H1 (cell line): ENCODE measurements at regions not wholly inside any gene's neighbourhood (a gene's known extent, or its start where the extent isn't known, plus 50 kb on each side); places are given as distances from the start of the nearest gene placed in this dataset.

Experiments
- CTCF ChIA-PET: fragments of 300-600 bp; sonication (Branson Sonifier 250); formaldehyde crosslinking; loops from one replicate; lab custom pipeline; 2021; ENCODE audit not compliant: partially characterized antibody; lab: Charles Lee
- POLR2A ChIA-PET: fragments of 300-600 bp; sonication (Branson Sonifier 250); formaldehyde crosslinking; loops from one replicate; lab custom pipeline; 2021; ENCODE audit warnings: inconsistent platforms; ENCODE audit not compliant: partially characterized antibody; lab: Charles Lee
- DNase-seq, 2 experiments: peaks; one replicate each; pipeline versions ENCODE4 v3.0.0 to v3.0.0-alpha.2; 2010 to 2022; ENCODE audit warnings: low spot score in 2 of 2, low read depth in 1 of 2, mixed read lengths in 1 of 2
- FAIRE-seq: peaks from 2 replicates; lab custom pipeline; 2011; peaks lifted over from hg19 to GRCh38; lab: Jason Lieb, UNC
- H2AFZ ChIP-seq: 2 replicates; pipeline ENCODE4 v1.8.1; 2012; ENCODE audit warnings: low read length, inconsistent platforms
- H2AK5ac ChIP-seq: 2 replicates; pipeline ENCODE4 v1.6.1; 2013; ENCODE audit warnings: low read depth, low read length
- H2BK120ac ChIP-seq: replicated peaks from 2 replicates; pipeline ENCODE3; 2013; ENCODE audit warnings: low read depth, low read length, inconsistent platforms
- H2BK12ac ChIP-seq: 2 replicates; pipeline ENCODE4 v1.6.1; 2013; ENCODE audit warnings: low read depth, low read length
- H2BK15ac ChIP-seq: 2 replicates; pipeline ENCODE4 v1.6.1; 2013; ENCODE audit warnings: low read length
- H2BK20ac ChIP-seq: 2 replicates; pipeline ENCODE4 v1.6.1; 2013; ENCODE audit warnings: low read length
- H2BK5ac ChIP-seq: 2 replicates; pipeline ENCODE4 v1.6.1; 2013; ENCODE audit warnings: low read depth, low read length
- H3K14ac ChIP-seq: 2 replicates; pipeline ENCODE4 v1.6.1; 2013; ENCODE audit warnings: inconsistent platforms; ENCODE audit not compliant: insufficient read length
- H3K18ac ChIP-seq: 2 replicates; pipeline ENCODE4 v1.6.1; 2013; ENCODE audit warnings: low read length; ENCODE audit errors: extremely low read depth
- H3K23ac ChIP-seq: 2 replicates; pipeline ENCODE4 v1.6.1; 2013; ENCODE audit warnings: inconsistent platforms; ENCODE audit not compliant: insufficient read length
- H3K23me2 ChIP-seq: 2 replicates; pipeline ENCODE4 v1.6.1; 2013; ENCODE audit warnings: low read depth, low read length
- H3K27ac ChIP-seq: 2 replicates; pipeline ENCODE4 v1.6.1; 2011; ENCODE audit warnings: low read depth, low read length, inconsistent platforms
- H3K27me3 ChIP-seq, 4 experiments: replicated peaks in 1 of 4; 1 replicate in 1 of 4; 2 replicates in 3 of 4; pipeline versions ENCODE4 v1.6.1 to v1.8.1; 2011 to 2013; ENCODE audit warnings: low read length in 3 of 4, mild to moderate bottlenecking in 3 of 4, inconsistent platforms in 2 of 4, mixed read lengths in 2 of 4, moderate library complexity in 1 of 4; ENCODE audit not compliant: control insufficient read depth in 3 of 4, insufficient read depth in 3 of 4; ENCODE audit errors: extremely low read depth in 1 of 4
- H3K36me3 ChIP-seq, 4 experiments: 2 replicates each; pipeline versions ENCODE4 v1.6.1 to v1.8.1; 2011 to 2013; ENCODE audit warnings: mild to moderate bottlenecking in 4 of 4, low read length in 3 of 4, moderate library complexity in 2 of 4, control low read depth in 1 of 4, inconsistent platforms in 1 of 4; ENCODE audit not compliant: insufficient read depth in 4 of 4, control insufficient read depth in 2 of 4
- H3K4ac ChIP-seq: replicated peaks from 2 replicates; pipeline ENCODE3; 2013; ENCODE audit warnings: low read length, low read depth, mixed read lengths, inconsistent platforms; ENCODE audit not compliant: insufficient read length
- H3K4me1 ChIP-seq, 4 experiments: replicated peaks in 1 of 4; 1 replicate in 1 of 4; 2 replicates in 3 of 4; pipeline versions ENCODE4 v1.6.1 to v1.8.1; 2011 to 2013; ENCODE audit warnings: low read length in 3 of 4, inconsistent platforms in 2 of 4, mixed read lengths in 1 of 4; ENCODE audit not compliant: insufficient read depth in 4 of 4, control insufficient read depth in 3 of 4
- H3K4me2 ChIP-seq, 2 experiments: 2 replicates each; pipeline versions ENCODE4 v1.6.1 to v1.8.1; 2011 to 2013; ENCODE audit warnings: low read depth in 2 of 2, low read length in 2 of 2, control low read depth in 1 of 2, inconsistent platforms in 1 of 2, mild to moderate bottlenecking in 1 of 2; ENCODE audit not compliant: insufficient read depth in 1 of 2
- H3K4me3 ChIP-seq, 4 experiments: fragments of 200-600, 300-600 bp in 1 of 4; sonication (generic), shearing (Covaris generic), sonication (Bioruptor Twin) in 1 of 4; 2 replicates each; pipeline versions ENCODE4 v1.5.1 to v1.8.1; 2011 to 2016; ENCODE audit warnings: low read length in 4 of 4, low read depth in 3 of 4, control low read depth in 2 of 4, inconsistent platforms in 2 of 4, mild to moderate bottlenecking in 2 of 4, mixed read lengths in 1 of 4, moderate library complexity in 1 of 4; ENCODE audit not compliant: insufficient read depth in 2 of 4; ENCODE audit errors: extremely low read depth in 1 of 4
- H3K56ac ChIP-seq: replicated peaks from 2 replicates; pipeline ENCODE3; 2013; ENCODE audit warnings: low read depth, mild to moderate bottlenecking, mixed read lengths, low read length, inconsistent platforms; ENCODE audit not compliant: insufficient read length
- H3K79me1 ChIP-seq: 2 replicates; pipeline ENCODE4 v1.6.1; 2013; ENCODE audit warnings: low read depth, low read length, control low read depth
- H3K79me2 ChIP-seq, 2 experiments: 2 replicates each; pipeline versions ENCODE4 v1.6.1 to v1.8.1; 2012 to 2013; ENCODE audit warnings: low read length in 2 of 2, mild to moderate bottlenecking in 2 of 2, inconsistent platforms in 1 of 2; ENCODE audit not compliant: insufficient read depth in 2 of 2, control insufficient read depth in 1 of 2
- H3K9ac ChIP-seq, 4 experiments: replicated peaks in 1 of 4; 1 replicate in 1 of 4; 2 replicates in 3 of 4; pipeline versions ENCODE4 v1.6.1 to v1.8.1; 2011 to 2013; ENCODE audit warnings: low read depth in 3 of 4, low read length in 3 of 4, control low read depth in 2 of 4, mild to moderate bottlenecking in 2 of 4, moderate library complexity in 2 of 4, inconsistent platforms in 1 of 4; ENCODE audit errors: extremely low read depth in 1 of 4
- H3K9me3 ChIP-seq, 2 experiments: 2 replicates each; pipeline versions ENCODE4 v1.6.1 to v1.8.1; 2012 to 2013; ENCODE audit warnings: mild to moderate bottlenecking in 2 of 2, moderate library complexity in 2 of 2, control low read depth in 1 of 2, inconsistent platforms in 1 of 2, low read depth in 1 of 2, low read length in 1 of 2, mixed read lengths in 1 of 2; ENCODE audit not compliant: insufficient read depth in 2 of 2
- H4K20me1 ChIP-seq, 2 experiments: replicated peaks in 1 of 2; 2 replicates each; pipeline versions ENCODE3 to v1.8.1; 2011 to 2013; ENCODE audit warnings: inconsistent platforms in 2 of 2, low read length in 2 of 2, mild to moderate bottlenecking in 1 of 2; ENCODE audit not compliant: insufficient read depth in 2 of 2, control insufficient read depth in 1 of 2
- H4K5ac ChIP-seq: 2 replicates; pipeline ENCODE4 v1.6.1; 2013; ENCODE audit warnings: low read length, low read depth, mixed read lengths, inconsistent platforms; ENCODE audit not compliant: insufficient read length
- H4K8ac ChIP-seq: 2 replicates; pipeline ENCODE4 v1.8.0; 2013; ENCODE audit warnings: mild to moderate bottlenecking, moderate library complexity, low read length, inconsistent platforms; ENCODE audit not compliant: insufficient read depth; ENCODE audit errors: extremely low read depth
- H4K91ac ChIP-seq: replicated peaks from 2 replicates; pipeline ENCODE3; 2013; ENCODE audit warnings: low read length, mixed read lengths, inconsistent platforms; ENCODE audit not compliant: insufficient read length
- ATF3 ChIP-seq: IDR thresholded peaks from 2 replicates; pipeline ENCODE4 v1.6.1; 2011; ENCODE audit warnings: low read depth, mild to moderate bottlenecking, low read length; ENCODE audit not compliant: insufficient read depth
- CBX5 ChIP-seq: fragments of 300-800, 300-1000 bp; sonication (generic); IDR thresholded peaks from 2 replicates; pipeline ENCODE4 v1.7.1; 2016; ENCODE audit warnings: antibody characterized with exemption, low read length, low read depth
- CHD1 ChIP-seq: IDR thresholded peaks from 2 replicates; pipeline ENCODE4 v1.6.1; 2012; ENCODE audit warnings: low read depth, low read length, improper control_type of control experiment
- CHD2 ChIP-seq: IDR thresholded peaks from 2 replicates; pipeline ENCODE4 v1.6.1; 2012; ENCODE audit warnings: low read length, improper control_type of control experiment
- CTBP2 ChIP-seq: IDR thresholded peaks from 2 replicates; pipeline ENCODE4 v1.7.0; 2011; ENCODE audit warnings: borderline replicate concordance, mild to moderate bottlenecking, moderate library complexity, mixed read lengths, low read length; ENCODE audit not compliant: insufficient read depth, insufficient read length
- GTF2F1 ChIP-seq: IDR thresholded peaks from 2 replicates; pipeline ENCODE4 v1.6.1; 2012; ENCODE audit warnings: low read depth, low read length, improper control_type of control experiment, borderline replicate concordance
- KDM5A ChIP-seq: fragments of 200-600 bp; IDR thresholded peaks from 2 replicates; pipeline ENCODE4 v1.7.1; 2012; ENCODE audit warnings: mild to moderate bottlenecking, low read length, inconsistent platforms, mixed read lengths
- MAFK ChIP-seq: IDR thresholded peaks from 2 replicates; pipeline ENCODE4 v1.6.1; 2012; ENCODE audit warnings: low read depth, mild to moderate bottlenecking, improper control_type of control experiment, low read length
- MAX ChIP-seq: IDR thresholded peaks from 2 replicates; pipeline ENCODE4 v1.6.1; 2012; ENCODE audit warnings: inconsistent platforms
- NANOG ChIP-seq: IDR thresholded peaks from 2 replicates; pipeline ENCODE4 v1.6.1; 2011; ENCODE audit warnings: low read length, low read depth, mild to moderate bottlenecking, inconsistent platforms; ENCODE audit not compliant: insufficient read depth, poor library complexity, severe bottlenecking
- POLR2AphosphoS5 ChIP-seq: IDR thresholded peaks from 2 replicates; pipeline ENCODE4 v1.6.1; 2011; ENCODE audit warnings: low read depth, low read length
- RAD21 ChIP-seq, 2 experiments: IDR thresholded peaks in 1 of 2; conservative IDR thresholded peaks in 1 of 2; 2 replicates each; pipeline ENCODE4 v1.6.1; 2011; ENCODE audit warnings: low read depth in 2 of 2, low read length in 2 of 2, improper control_type of control experiment in 1 of 2, inconsistent platforms in 1 of 2, mild to moderate bottlenecking in 1 of 2, moderate library complexity in 1 of 2
- SP2 ChIP-seq: IDR thresholded peaks from 2 replicates; pipeline ENCODE4 v1.6.1; 2012; ENCODE audit warnings: mild to moderate bottlenecking, low read length, inconsistent platforms
- TBP ChIP-seq: IDR thresholded peaks from 2 replicates; pipeline ENCODE4 v1.6.1; 2011; ENCODE audit warnings: low read depth, low read length, improper control_type of control experiment
- YY1 ChIP-seq: IDR thresholded peaks from 2 replicates; pipeline ENCODE4 v1.6.1; 2011; ENCODE audit warnings: low read depth, mild to moderate bottlenecking, low read length
- WGBS, 2 experiments: shearing (Covaris generic) in 1 of 2; methylation state at CpG; one replicate each; pipeline versions ENCODE4 v1.1.6 to v1.1.7; 2013 to 2015; ENCODE audit warnings: low lambda C conversion rate in 2 of 2, mixed read lengths in 2 of 2, inconsistent platforms in 1 of 2, low coverage in 1 of 2, missing lambda C conversion rate in 1 of 2; ENCODE audit not compliant: insufficient replicate concordance in 2 of 2, insufficient coverage in 1 of 2, insufficient read length in 1 of 2; ENCODE audit errors: extremely low coverage in 1 of 2, missing lambda C conversion rate in 1 of 2; 5-methylcytosine and 5-hydroxymethylcytosine counted together

- Histone ChIP-seq H4K20me1 (no peaks in the 10 kb centered on the region), H3K36me3 (no peaks in the 10 kb centered on the region), H3K23ac (no peak overlapping the region), H2BK12ac (no peak overlapping the region), H3K9me3 (peaks cover 0 to 2% of the 10 kb centered on the region in 2 experiments; a peak in 1 of 4 replicates), H2AK5ac (no peak overlapping the region), H3K14ac (no peak overlapping the region), H3K4me2 (no peak overlapping the region), H3K79me1 (no peaks in the 10 kb centered on the region), H3K4me1 (no peaks in the 10 kb centered on the region), H2BK15ac (no peak overlapping the region), H3K27me3 (no peaks in the 10 kb centered on the region), H3K9ac (no peak overlapping the region), H3K4me3 (no peak overlapping the region), H2BK120ac (no peak overlapping the region), H3K23me2 (no peaks in the 10 kb centered on the region)
- POLR2A ChIA-PET: no interaction called here
- CTCF ChIA-PET: interaction anchor here (0.7 kb wide), 1 partner anchor 433 kb away, joined by 3 read pairs; no protein-coding TSS in a partner anchor
- no peak for FAIRE-seq
- no peak for TF ChIP-seq TBP
- TF ChIP-seq CHD2: no peak
- no peak for TF ChIP-seq RAD21 (IDR thresholded peaks at IDR 0.05 in 1 of 2, conservative IDR thresholded peaks at IDR 0.05 in 1 of 2; ENCODE audit: low read depth in 2 of 2, low read length in 2 of 2)
- no peak for TF ChIP-seq SP2
- TF ChIP-seq CBX5: no peak
- TF ChIP-seq YY1: no peak
- TF ChIP-seq ATF3: no peak
- no peak for TF ChIP-seq POLR2AphosphoS5
- no peak for TF ChIP-seq GTF2F1
- TF ChIP-seq KDM5A: no peak
- TF ChIP-seq MAX: no peak
- TF ChIP-seq CHD1: no peak
- no peak for TF ChIP-seq NANOG
- no peak for TF ChIP-seq MAFK
- TF ChIP-seq CTBP2: no peak
- TF ChIP-seq, all 59 proteins: peak for 0
- H4K91ac ChIP-seq: no peak overlapping the region
- H3K18ac ChIP-seq: no peak overlapping the region
- H2BK20ac ChIP-seq: no peak overlapping the region
- H2AFZ ChIP-seq: no peak overlapping the region
- H3K79me2 ChIP-seq: no peaks in the 10 kb centered on the region
- no peak overlapping the region for H4K8ac ChIP-seq
- H2BK5ac ChIP-seq: no peak overlapping the region
- H3K56ac ChIP-seq: no peak overlapping the region
- DNase-seq: no peak
- H4K5ac ChIP-seq: no peak overlapping the region
- no peak overlapping the region for H3K27ac ChIP-seq
- H3K4ac ChIP-seq: no peak overlapping the region
- 96% methylated on average over 1 of the region's 1 CpG; no CpG with 5 or more reads in 1 of the 2 experiments for WGBS, 2 experiments
These were observed 116.2 kb downstream of the PDHA2 start for GRCh38 chr4:95956094-95956493.
